Fibroblast of pulmonary artery (primary cell): ENCODE measurements at regions not wholly inside any gene's neighbourhood (a gene's known extent, or its start where the extent isn't known, plus 50 kb on each side); places are given as distances from the start of the nearest gene placed in this dataset.

Experiments
- DNase-seq: peaks from one replicate; pipeline ENCODE4 v3.0.0-alpha.2; 2010; ENCODE audit warnings: low read depth
- H3K4me3 ChIP-seq: replicated peaks from 2 replicates; pipeline ENCODE4 v1.5.1; 2011; ENCODE audit warnings: low read depth, mild to moderate bottlenecking, control low read depth, low read length, moderate library complexity
- CTCF ChIP-seq: IDR thresholded peaks from 2 replicates; pipeline ENCODE4 v1.5.1; 2011; ENCODE audit warnings: mild to moderate bottlenecking, control low read depth, low read length, inconsistent platforms; ENCODE audit errors: missing control alignments

GRCh38 chr1:34406833-34407539, 230.3 kb downstream of the C1orf94 start:
- TF ChIP-seq CTCF = no peak
- no peak for DNase-seq
- no peak overlapping the region for H3K4me3 ChIP-seq

GRCh38 chr1:34408011-34408410, 231.3 kb downstream of the C1orf94 start:
- no peak overlapping the region for H3K4me3 ChIP-seq
- no peak for DNase-seq
- TF ChIP-seq CTCF = no peak

- no peak for TF ChIP-seq CTCF
- DNase-seq = no peak
- H3K4me3 ChIP-seq = no peak overlapping the region
Measured at GRCh38 chr1:34409689-34410229, 233.1 kb downstream of the C1orf94 start.

GRCh38 chr1:34412598-34413370, 236.1 kb downstream of the C1orf94 start:
- no peak for TF ChIP-seq CTCF
- no peak overlapping the region for H3K4me3 ChIP-seq
- DNase-seq = no peak

GRCh38 chr1:34415140-34415539, 238.4 kb downstream of the C1orf94 start:
- TF ChIP-seq CTCF = no peak
- no peak for DNase-seq
- H3K4me3 ChIP-seq = no peak overlapping the region

GRCh38 chr1:34418166-34418565, 241.5 kb downstream of the C1orf94 start:
- H3K4me3 ChIP-seq = no peak overlapping the region
- no peak for DNase-seq
- TF ChIP-seq CTCF = no peak
